GM12801 (cell line): ENCODE measurements at regions not wholly inside any gene's neighbourhood (a gene's known extent, or its start where the extent isn't known, plus 50 kb on each side); places are given as distances from the start of the nearest gene placed in this dataset.

Experiments used
- TF ChIP-seq, protein P1 (sequence below): IDR thresholded peaks from one replicate; pipeline ENCODE4 v1.5.1; 2011; ENCODE audit warnings: control low read depth; ENCODE audit not compliant: insufficient read length; ENCODE audit errors: extremely low read depth

DNA sequence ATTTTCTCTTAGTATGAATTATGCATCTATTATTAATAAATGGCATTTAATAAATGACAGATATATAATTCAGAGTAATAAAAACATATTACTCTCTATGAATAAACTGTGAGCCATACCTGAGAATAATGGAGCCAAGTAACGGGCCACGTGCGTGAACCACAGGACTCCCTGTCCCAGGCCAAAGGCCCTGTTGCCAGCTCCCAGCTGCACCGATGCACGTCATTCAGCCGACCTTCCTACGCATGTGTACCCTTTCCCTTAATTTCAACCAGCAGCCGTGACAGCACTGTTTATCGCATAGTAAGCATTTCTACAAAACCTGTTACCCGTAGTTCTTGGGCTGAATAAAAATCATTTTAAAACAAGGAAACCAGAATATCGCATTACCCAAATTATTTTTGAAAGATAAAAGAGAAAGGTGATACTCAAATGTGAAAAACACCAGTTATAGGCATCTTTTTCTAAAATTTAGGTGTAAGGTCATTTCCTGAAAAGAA is 827.2 kb upstream of the FRG1 start:
- TF ChIP-seq, protein P1, sequence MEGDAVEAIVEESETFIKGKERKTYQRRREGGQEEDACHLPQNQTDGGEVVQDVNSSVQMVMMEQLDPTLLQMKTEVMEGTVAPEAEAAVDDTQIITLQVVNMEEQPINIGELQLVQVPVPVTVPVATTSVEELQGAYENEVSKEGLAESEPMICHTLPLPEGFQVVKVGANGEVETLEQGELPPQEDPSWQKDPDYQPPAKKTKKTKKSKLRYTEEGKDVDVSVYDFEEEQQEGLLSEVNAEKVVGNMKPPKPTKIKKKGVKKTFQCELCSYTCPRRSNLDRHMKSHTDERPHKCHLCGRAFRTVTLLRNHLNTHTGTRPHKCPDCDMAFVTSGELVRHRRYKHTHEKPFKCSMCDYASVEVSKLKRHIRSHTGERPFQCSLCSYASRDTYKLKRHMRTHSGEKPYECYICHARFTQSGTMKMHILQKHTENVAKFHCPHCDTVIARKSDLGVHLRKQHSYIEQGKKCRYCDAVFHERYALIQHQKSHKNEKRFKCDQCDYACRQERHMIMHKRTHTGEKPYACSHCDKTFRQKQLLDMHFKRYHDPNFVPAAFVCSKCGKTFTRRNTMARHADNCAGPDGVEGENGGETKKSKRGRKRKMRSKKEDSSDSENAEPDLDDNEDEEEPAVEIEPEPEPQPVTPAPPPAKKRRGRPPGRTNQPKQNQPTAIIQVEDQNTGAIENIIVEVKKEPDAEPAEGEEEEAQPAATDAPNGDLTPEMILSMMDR: no peak

DNA sequence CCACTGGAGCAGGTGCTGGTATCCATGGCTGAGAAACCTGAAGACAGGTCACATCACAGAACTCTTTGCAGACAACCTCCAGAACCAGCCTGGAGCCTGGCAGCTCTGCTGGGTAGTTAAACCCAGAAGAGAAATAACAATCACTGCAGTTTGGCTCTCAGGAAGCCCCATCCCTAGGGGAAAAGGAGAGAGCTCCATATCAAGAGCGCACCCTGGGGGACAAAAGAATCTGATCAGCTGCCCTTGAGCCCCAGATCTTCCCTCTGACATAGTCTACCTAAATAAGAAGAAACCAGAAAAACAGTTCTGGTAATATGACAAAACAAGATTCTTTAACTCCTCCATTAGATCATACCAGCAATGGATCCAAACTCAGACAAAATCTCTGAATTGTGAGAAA is 823.2 kb upstream of the FRG1 start:
- TF ChIP-seq, protein P1: no peak

DNA sequence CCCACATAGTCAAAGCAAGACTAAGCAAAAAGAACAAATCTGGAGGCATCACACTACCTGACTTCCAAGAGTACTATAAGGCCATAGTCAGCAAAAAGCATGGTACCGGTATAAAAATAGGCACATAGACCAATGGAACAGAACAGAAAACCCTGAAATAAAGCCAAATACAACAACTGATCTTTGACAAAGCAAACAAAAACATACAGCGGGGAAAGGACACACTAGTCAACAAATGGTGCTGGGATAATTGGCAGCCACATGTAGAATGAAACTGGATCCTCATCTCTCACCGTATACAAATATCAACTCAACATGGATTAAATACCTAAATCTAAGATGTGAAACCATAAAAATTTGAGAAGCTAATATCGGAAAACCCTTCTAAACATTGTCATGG is 819.3 kb upstream of the FRG1 start:
- TF ChIP-seq, protein P1: no peak

DNA sequence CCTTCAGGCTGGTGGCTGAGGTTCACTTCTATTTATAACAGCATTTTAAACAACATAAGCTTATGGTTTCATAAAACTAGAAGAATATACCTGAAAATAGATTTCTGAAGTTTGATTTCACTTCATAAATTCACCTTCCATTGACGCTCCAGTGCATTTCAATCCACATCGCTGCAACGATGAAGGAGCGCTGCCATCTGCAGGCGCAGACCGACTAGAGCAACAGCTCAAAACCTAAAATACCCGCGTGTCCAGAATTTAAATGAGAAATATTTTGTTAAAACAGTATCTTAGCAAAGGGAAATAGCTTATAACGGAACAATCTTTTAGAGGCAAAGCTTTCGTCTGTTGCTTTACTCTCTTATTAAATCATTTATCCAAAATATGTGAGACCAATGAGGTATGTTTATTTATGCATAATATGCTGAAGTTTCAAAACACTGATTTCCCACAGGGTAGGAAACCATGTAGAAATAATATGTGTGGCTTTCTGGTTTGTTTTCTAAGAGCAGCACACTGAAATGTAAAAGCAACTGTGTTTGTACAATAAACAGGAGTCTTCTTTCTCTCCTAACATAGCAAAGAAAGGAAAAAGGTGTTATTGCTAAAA is 816.4 kb upstream of the FRG1 start:
- TF ChIP-seq, protein P1: no peak

DNA sequence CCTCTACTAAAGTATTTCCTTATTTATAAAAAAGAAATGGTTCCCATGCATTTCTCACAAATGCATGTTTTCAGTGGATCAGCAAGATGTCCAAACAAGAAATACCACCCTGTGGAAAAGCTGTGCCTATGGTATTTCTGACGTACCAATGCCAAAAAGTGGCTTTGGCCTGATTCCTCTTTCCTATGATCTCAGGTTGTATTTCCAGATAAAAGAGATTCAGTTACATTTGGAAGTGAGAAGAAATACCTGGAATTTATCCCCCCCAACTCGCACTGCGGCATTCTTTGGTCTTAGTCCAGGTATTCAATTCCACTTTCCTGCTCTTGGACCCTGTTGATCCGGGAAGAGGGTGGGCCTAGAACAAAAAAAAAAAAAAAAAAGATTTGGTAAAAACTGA is 815.9 kb upstream of the FRG1 start:
- TF ChIP-seq, protein P1: no peak

DNA sequence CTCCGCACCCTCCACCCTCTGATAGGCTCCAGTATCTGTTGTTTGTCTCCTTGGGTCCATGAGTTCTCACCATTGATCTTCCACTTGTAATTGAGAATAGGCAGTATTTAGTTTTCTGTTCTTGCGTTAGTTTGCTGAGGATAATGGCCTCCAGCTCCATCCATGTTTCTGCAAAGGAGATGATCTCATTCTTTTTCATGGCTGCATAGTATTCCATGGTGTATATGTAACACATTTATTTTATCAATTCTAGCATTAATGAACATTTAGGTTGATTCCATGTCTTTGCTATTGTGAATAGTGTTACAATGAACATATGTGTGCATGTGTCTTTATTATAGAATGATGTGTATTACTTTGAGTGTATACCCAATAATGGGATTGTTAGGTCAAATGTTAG is 814.6 kb upstream of the FRG1 start:
- TF ChIP-seq, protein P1: no peak

DNA sequence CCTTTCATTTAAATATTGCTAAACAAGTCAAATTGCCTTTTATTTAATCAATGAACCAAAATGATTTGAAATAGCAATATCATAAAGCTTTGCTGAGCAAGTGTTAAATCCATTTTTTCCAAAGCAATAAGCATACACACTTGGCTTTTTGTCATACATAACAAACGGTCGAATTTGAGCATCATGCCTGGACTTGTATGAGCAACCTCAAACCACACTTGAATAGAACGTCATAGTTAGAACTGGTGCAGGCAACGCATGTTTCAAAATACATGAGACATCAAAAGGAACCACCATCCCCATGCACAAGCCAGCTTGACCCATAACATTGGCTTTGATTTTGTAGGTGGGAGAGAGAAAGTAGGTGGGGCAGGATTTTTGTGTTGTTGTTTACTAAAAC is 812.3 kb upstream of the FRG1 start:
- TF ChIP-seq, protein P1: no peak
